ENCODE measurements at regions not wholly inside any gene's neighbourhood (a gene's known extent, or its start where the extent isn't known, plus 50 kb on each side); places are given as distances from the start of the nearest gene placed in this dataset.

GRCh38 chr5:125829349-125829748, 593.9 kb upstream of the GRAMD2B start:
- no TSS peak for BruUV-seq (replicated peaks)
- Histone ChIP-seq H3K4me3 (ENCODE audit: low read depth, low read length) (no peak overlapping the region), H3K9me3 (no peaks in the 10 kb centered on the region), H3K36me3 (ENCODE audit: control insufficient read depth, insufficient read depth, low read length) (no peaks in the 10 kb centered on the region), H3K27me3 (replicated peaks; ENCODE audit: control insufficient read depth, insufficient read depth, low read length) (no peaks in the 10 kb centered on the region; the same call in 1 of the 2 replicates), H3K4me1 (no peaks in the 10 kb centered on the region)
- no peak for DNase-seq
- no peaks in the 10 kb centered on the region for H3K9me3 Mint-ChIP-seq (ENCODE audit: unreplicated experiment)
- TF ChIP-seq CTCF (IDR thresholded peaks at IDR 0.05; ENCODE audit: insufficient read depth in 1 of 2, low read depth in 1 of 2, low read length in 1 of 2, severe bottlenecking in 1 of 2, unreplicated experiment in 1 of 2): no peak
- CTCF ChIA-PET: no interaction called here
- no peak overlapping the region for H3K4me3 Mint-ChIP-seq (ENCODE audit: unreplicated experiment)
- H3K4me1 Mint-ChIP-seq (ENCODE audit: low read depth, unreplicated experiment): no peaks in the 10 kb centered on the region
- POLR2A ChIA-PET: no interaction called here
- no peaks in the 10 kb centered on the region for H3K36me3 Mint-ChIP-seq (ENCODE audit: insufficient read depth, unreplicated experiment)
- H3K27ac Mint-ChIP-seq (ENCODE audit: unreplicated experiment): no peak overlapping the region
- H3K27me3 Mint-ChIP-seq (ENCODE audit: insufficient read depth, unreplicated experiment): no peaks in the 10 kb centered on the region
- intact Hi-C loops (cut with micrococcal nuclease; ENCODE audit: unreplicated experiment): no loop called here

GRCh38 chr5:125833398-125833797, 589.8 kb upstream of the GRAMD2B start:
- no TSS peak for BruUV-seq (replicated peaks)
- Histone ChIP-seq H3K36me3 (ENCODE audit: control insufficient read depth, insufficient read depth, low read length) (no peaks in the 10 kb centered on the region), H3K27me3 (replicated peaks; ENCODE audit: control insufficient read depth, insufficient read depth, low read length) (no peaks in the 10 kb centered on the region), H3K4me1 (no peaks in the 10 kb centered on the region), H3K9me3 (no peaks in the 10 kb centered on the region), H3K4me3 (ENCODE audit: low read depth, low read length) (no peak overlapping the region)
- no peak for DNase-seq
- CTCF ChIA-PET: no interaction called here
- Mint-ChIP-seq H3K27ac (ENCODE audit: unreplicated experiment) (no peak overlapping the region), H3K9me3 (ENCODE audit: unreplicated experiment) (no peaks in the 10 kb centered on the region), H3K36me3 (ENCODE audit: insufficient read depth, unreplicated experiment) (no peaks in the 10 kb centered on the region), H3K4me3 (ENCODE audit: unreplicated experiment) (no peak overlapping the region), H3K27me3 (ENCODE audit: insufficient read depth, unreplicated experiment) (no peaks in the 10 kb centered on the region), H3K4me1 (ENCODE audit: low read depth, unreplicated experiment) (no peaks in the 10 kb centered on the region)
- TF ChIP-seq CTCF (IDR thresholded peaks at IDR 0.05; ENCODE audit: insufficient read depth in 1 of 2, low read depth in 1 of 2, low read length in 1 of 2, severe bottlenecking in 1 of 2, unreplicated experiment in 1 of 2): no peak
- intact Hi-C loops (cut with micrococcal nuclease; ENCODE audit: unreplicated experiment): no loop called here
- POLR2A ChIA-PET: no interaction called here

- H3K4me3 Mint-ChIP-seq (ENCODE audit: unreplicated experiment): no peak overlapping the region
- ChIA-PET POLR2A (no interaction called here), CTCF (interaction anchor here (1.1 kb wide), 1 partner anchor 421 kb away, joined by 3 read pairs; no protein-coding TSS in a partner anchor)
- H3K36me3 Mint-ChIP-seq (ENCODE audit: insufficient read depth, unreplicated experiment): no peaks in the 10 kb centered on the region
- Histone ChIP-seq H3K36me3 (ENCODE audit: control insufficient read depth, insufficient read depth, low read length) (no peaks in the 10 kb centered on the region), H3K4me3 (ENCODE audit: low read depth, low read length) (no peak overlapping the region), H3K9me3 (no peaks in the 10 kb centered on the region), H3K27me3 (replicated peaks; ENCODE audit: control insufficient read depth, insufficient read depth, low read length) (no peaks in the 10 kb centered on the region), H3K4me1 (no peaks in the 10 kb centered on the region)
- no TSS peak for BruUV-seq (replicated peaks)
- TF ChIP-seq CTCF (IDR thresholded peaks at IDR 0.05; ENCODE audit: insufficient read depth in 1 of 2, low read depth in 1 of 2, low read length in 1 of 2, severe bottlenecking in 1 of 2, unreplicated experiment in 1 of 2): no peak
- no peak for DNase-seq
- no peaks in the 10 kb centered on the region for H3K4me1 Mint-ChIP-seq (ENCODE audit: low read depth, unreplicated experiment)
- H3K27me3 Mint-ChIP-seq (ENCODE audit: insufficient read depth, unreplicated experiment): no peaks in the 10 kb centered on the region
- intact Hi-C loops (cut with micrococcal nuclease; ENCODE audit: unreplicated experiment): loop anchor here (2.0 kb wide), 2 partner anchors 422 to 926 kb away; no protein-coding TSS in a partner anchor
- H3K9me3 Mint-ChIP-seq (ENCODE audit: unreplicated experiment): no peaks in the 10 kb centered on the region
- no peak overlapping the region for H3K27ac Mint-ChIP-seq (ENCODE audit: unreplicated experiment)
Observed at GRCh38 chr5:125834438-125835115, 588.6 kb upstream of the GRAMD2B start.
